Motor neuron (in vitro differentiated cells): ENCODE measurements at regions not wholly inside any gene's neighbourhood (a gene's known extent, or its start where the extent isn't known, plus 50 kb on each side); places are given as distances from the start of the nearest gene placed in this dataset.
A peak's percentile ranks its signal among the peaks of the same experiment; 100 is the strongest.

Experiments used
- ATAC-seq, 8 experiments: fragments of 200-7000 bp; cut with Tn5 transposase; replicated peaks in 6 of 8; 2 replicates each; pipeline ENCODE4 v1.8.0; 2021; ENCODE audit warnings: mild to moderate bottlenecking in 8 of 8, moderate library complexity in 8 of 8
- H3K27ac ChIP-seq, 2 donors: fragments of 250-450 bp; sonication (Bioruptor Pico); 2 replicates each; pipeline ENCODE4 v1.9.0; 2021; ENCODE audit warnings: antibody characterized with exemption in 2 of 2, mild to moderate bottlenecking in 2 of 2, moderate library complexity in 1 of 2
- H3K4me1 ChIP-seq, 2 donors: fragments of 250-450 bp; sonication (Bioruptor Pico); replicated peaks in 1 of 2; 2 replicates each; pipeline ENCODE4 v1.6.1; 2021; ENCODE audit warnings: antibody characterized with exemption in 2 of 2, mild to moderate bottlenecking in 2 of 2, moderate library complexity in 1 of 2
- H3K4me3 ChIP-seq, 5 donors: fragments of 250-450 bp; sonication (Bioruptor Pico); 2 replicates each; pipeline ENCODE4 v1.9.0; 2021; ENCODE audit warnings: antibody characterized with exemption in 5 of 5, mild to moderate bottlenecking in 5 of 5, moderate library complexity in 4 of 5
- WGBS, 10 experiments: fragments of 450-650 bp; shearing (Covaris generic); methylation state at CpG; one replicate each; pipeline ENCODE4 v1.0.0; 2022; 5-methylcytosine and 5-hydroxymethylcytosine counted together
- in situ Hi-C, 9 experiments: fragments of 400-800 bp; cut with MboI; loops; one replicate each; pipeline ENCODE4 v1.15.0; 2021; ENCODE audit warnings: low sequenced_read_pairs in 9 of 9, low pct_unique_long_range_greater_than_20kb in 2 of 9; ENCODE audit not compliant: unreplicated experiment in 9 of 9

GRCh38 chr20:50242548-50242862 is 51.9 kb downstream of the CEBPB start:
- Histone ChIP-seq H3K4me1 (no peaks in the 10 kb centered on the region), H3K4me3 (no peak overlapping the region), H3K27ac (no peak overlapping the region)
- ATAC-seq = no peak
- WGBS, 10 experiments = 60 to 83% (median 80%) methylated on average over 1 to 3 of the region's 6 CpGs; no CpG with 5 or more reads in 4 of the 10 experiments
- in situ Hi-C loops = no loop called here

- Histone ChIP-seq H3K4me1 (no peaks in the 10 kb centered on the region), H3K27ac (no peak overlapping the region), H3K4me3 (no peak overlapping the region)
- ATAC-seq = peak in 6 of 8 experiments; percentile 32 to 93 (median 66)
- in situ Hi-C loops = no loop called here
- 67 to 100% (median 80%) methylated on average over 1 to 2 of the region's 27 CpGs; no CpG with 5 or more reads in 5 of the 10 experiments for WGBS, 10 experiments
These were observed 52.4 kb downstream of the CEBPB start for GRCh38 chr20:50242863-50243609.

- WGBS, 10 experiments = 70 to 100% (median 81%) methylated on average over 1 to 11 of the region's 15 CpGs; no CpG with 5 or more reads in 1 of the 10 experiments
- no peak for ATAC-seq
- no peaks in the 10 kb centered on the region for H3K4me1 ChIP-seq
- in situ Hi-C loops = no loop called here
- no peak overlapping the region for H3K4me3 ChIP-seq
- no peak overlapping the region for H3K27ac ChIP-seq
These were observed 53.2 kb downstream of the CEBPB start for GRCh38 chr20:50243610-50244351.

- Histone ChIP-seq H3K27ac (no peak overlapping the region), H3K4me3 (no peak overlapping the region), H3K4me1 (no peaks in the 10 kb centered on the region)
- in situ Hi-C loops = no loop called here
- WGBS, 10 experiments = 93 to 100% (median 97%) methylated on average over 1 to 5 of the region's 9 CpGs; no CpG with 5 or more reads in 6 of the 10 experiments
- ATAC-seq = no peak
These were observed 53.9 kb downstream of the CEBPB start for GRCh38 chr20:50244352-50245149.

GRCh38 chr20:50245498-50246366 is 55.1 kb downstream of the CEBPB start:
- no peaks in the 10 kb centered on the region for H3K4me1 ChIP-seq
- peak in 3 of 8 experiments; percentile 43 to 73 (median 67) for ATAC-seq
- 10 to 100% (median 70%) methylated on average over 2 to 10 of the region's 14 CpGs; no CpG with 5 or more reads in 2 of the 10 experiments for WGBS, 10 experiments
- in situ Hi-C loops = no loop called here
- no peak overlapping the region for H3K27ac ChIP-seq
- H3K4me3 ChIP-seq = no peak overlapping the region

GRCh38 chr20:50246367-50247195 is 56.0 kb downstream of the CEBPB start:
- in situ Hi-C loops = no loop called here
- H3K27ac ChIP-seq = no peak overlapping the region
- no peak overlapping the region for H3K4me3 ChIP-seq
- WGBS, 10 experiments = 20 to 89% (median 77%) methylated on average over 1 to 11 of the region's 17 CpGs; no CpG with 5 or more reads in 3 of the 10 experiments
- no peak for ATAC-seq
- H3K4me1 ChIP-seq = no peaks in the 10 kb centered on the region

- ATAC-seq = peak in 3 of 8 experiments; percentile 15 to 60 (median 35)
- H3K4me1 ChIP-seq = no peaks in the 10 kb centered on the region
- WGBS, 10 experiments = 43 to 100% (median 83%) methylated on average over 1 to 4 of the region's 9 CpGs; no CpG with 5 or more reads in 4 of the 10 experiments
- no peak overlapping the region for H3K4me3 ChIP-seq
- H3K27ac ChIP-seq = no peak overlapping the region
- in situ Hi-C loops = no loop called here
These were observed 56.8 kb downstream of the CEBPB start for GRCh38 chr20:50247196-50248094.

- 20 to 100% (median 80%) methylated on average over 1 to 7 of the region's 17 CpGs; no CpG with 5 or more reads in 3 of the 10 experiments for WGBS, 10 experiments
- Histone ChIP-seq H3K27ac (no peak overlapping the region), H3K4me1 (no peaks in the 10 kb centered on the region), H3K4me3 (no peak overlapping the region)
- ATAC-seq = peak in 2 of 8 experiments; percentile 11 to 52
- in situ Hi-C loops = no loop called here
These were observed 57.5 kb downstream of the CEBPB start for GRCh38 chr20:50248104-50248641.

GRCh38 chr20:50249447-50250388 is 59.1 kb downstream of the CEBPB start:
- Histone ChIP-seq H3K4me1 (no peaks in the 10 kb centered on the region), H3K27ac (no peak overlapping the region), H3K4me3 (no peak overlapping the region)
- no peak for ATAC-seq
- in situ Hi-C loops = no loop called here
- WGBS, 10 experiments = 35 to 93% (median 43%) methylated on average over 2 to 7 of the region's 11 CpGs; no CpG with 5 or more reads in 1 of the 10 experiments
